IPS-18c (cell line): ENCODE measurements at regions not wholly inside any gene's neighbourhood (a gene's known extent, or its start where the extent isn't known, plus 50 kb on each side); places are given as distances from the start of the nearest gene placed in this dataset.

Experiments
- H3K4me3 ChIP-seq: 2 replicates; pipeline ENCODE4 v1.7.0; 2013; ENCODE audit warnings: low read depth, mild to moderate bottlenecking, low read length, moderate library complexity; ENCODE audit not compliant: insufficient read depth
- H3K9me3 ChIP-seq: one replicate; pipeline ENCODE4 v1.6.1; 2013; ENCODE audit warnings: mild to moderate bottlenecking, low read length, moderate library complexity; ENCODE audit not compliant: control insufficient read depth, insufficient read depth

GRCh38 chr5:6858419-6858818 is 145.2 kb downstream of the TENT4A start:
- Histone ChIP-seq H3K4me3 (no peak overlapping the region), H3K9me3 (peaks cover 6% of the 10 kb centered on the region)

GRCh38 chr5:6859023-6859422 is 145.8 kb downstream of the TENT4A start:
- peaks cover 6% of the 10 kb centered on the region for H3K9me3 ChIP-seq
- no peak overlapping the region for H3K4me3 ChIP-seq

GRCh38 chr5:6859951-6860638 is 146.9 kb downstream of the TENT4A start:
- Histone ChIP-seq H3K9me3 (peaks cover 6% of the 10 kb centered on the region), H3K4me3 (no peak overlapping the region)

- peaks cover 4% of the 10 kb centered on the region for H3K9me3 ChIP-seq
Measured at GRCh38 chr5:6861036-6861435, 147.8 kb downstream of the TENT4A start.

GRCh38 chr5:6861667-6862066 is 148.4 kb downstream of the TENT4A start:
- no peak overlapping the region for H3K4me3 ChIP-seq
- H3K9me3 ChIP-seq, result peaks cover 4% of the 10 kb centered on the region

More at GRCh38 chr5:6861036-6861435, 147.8 kb downstream of the TENT4A start:
- H3K4me3 ChIP-seq, result no peak overlapping the region

GRCh38 chr5:6862306-6862705 is 149.1 kb downstream of the TENT4A start:
- H3K4me3 ChIP-seq, result no peak overlapping the region
- H3K9me3 ChIP-seq, result peaks cover 4% of the 10 kb centered on the region

GRCh38 chr5:6867712-6868111 is 154.5 kb downstream of the TENT4A start:
- H3K4me3 ChIP-seq, result no peak overlapping the region
- no peaks in the 10 kb centered on the region for H3K9me3 ChIP-seq

GRCh38 chr5:6868171-6868570 is 154.9 kb downstream of the TENT4A start:
- H3K9me3 ChIP-seq, result no peaks in the 10 kb centered on the region

GRCh38 chr5:6868575-6869215 is 155.5 kb downstream of the TENT4A start:
- no peaks in the 10 kb centered on the region for H3K9me3 ChIP-seq
- no peak overlapping the region for H3K4me3 ChIP-seq

More at GRCh38 chr5:6868171-6868570, 154.9 kb downstream of the TENT4A start:
- no peak overlapping the region for H3K4me3 ChIP-seq

- no peaks in the 10 kb centered on the region for H3K9me3 ChIP-seq
- no peak overlapping the region for H3K4me3 ChIP-seq
Measured at GRCh38 chr5:6869677-6870076, 156.4 kb downstream of the TENT4A start.

- Histone ChIP-seq H3K9me3 (no peaks in the 10 kb centered on the region), H3K4me3 (no peak overlapping the region)
Measured at GRCh38 chr5:6872441-6873160, 159.4 kb downstream of the TENT4A start.

GRCh38 chr5:6873359-6873758 is 160.1 kb downstream of the TENT4A start:
- no peaks in the 10 kb centered on the region for H3K9me3 ChIP-seq
- no peak overlapping the region for H3K4me3 ChIP-seq

- Histone ChIP-seq H3K4me3 (no peak overlapping the region), H3K9me3 (no peaks in the 10 kb centered on the region)
Measured at GRCh38 chr5:6875376-6875775, 162.1 kb downstream of the TENT4A start.

GRCh38 chr5:6877986-6878828 is 165.0 kb downstream of the TENT4A start:
- no peak overlapping the region for H3K4me3 ChIP-seq
- H3K9me3 ChIP-seq, result no peaks in the 10 kb centered on the region

GRCh38 chr5:6885581-6885980 is 172.3 kb downstream of the TENT4A start:
- no peak overlapping the region for H3K4me3 ChIP-seq
- H3K9me3 ChIP-seq, result no peaks in the 10 kb centered on the region

- Histone ChIP-seq H3K9me3 (no peaks in the 10 kb centered on the region), H3K4me3 (no peak overlapping the region)
Measured at GRCh38 chr5:6886866-6887265, 173.6 kb downstream of the TENT4A start.

GRCh38 chr5:6889030-6889429 is 175.8 kb downstream of the TENT4A start:
- Histone ChIP-seq H3K9me3 (peaks cover 6% of the 10 kb centered on the region), H3K4me3 (no peak overlapping the region)
